ENCODE measurements at regions not wholly inside any gene's neighbourhood (a gene's known extent, or its start where the extent isn't known, plus 50 kb on each side); places are given as distances from the start of the nearest gene placed in this dataset.

- TF ChIP-seq CBFB (CRISPR knock-in tag; IDR thresholded peaks at IDR 0.05; ENCODE audit: low read depth): no peak
- TF ChIP-seq SOX15 (CRISPR knock-in tag; IDR thresholded peaks at IDR 0.05): no peak
- no peak for TF ChIP-seq PRRX2 (CRISPR knock-in tag; IDR thresholded peaks at IDR 0.05)
- TF ChIP-seq E2F5 (CRISPR knock-in tag; IDR thresholded peaks at IDR 0.05): no peak
- TF ChIP-seq KAT7 (CRISPR knock-in tag; IDR thresholded peaks at IDR 0.05; ENCODE audit: borderline replicate concordance): no peak
- no peak for TF ChIP-seq IRF2 (CRISPR knock-in tag; IDR thresholded peaks at IDR 0.05; ENCODE audit: borderline replicate concordance, low read depth)
- no peak for TF ChIP-seq SP1 (CRISPR knock-in tag; conservative IDR thresholded peaks at IDR 0.05)
- TF ChIP-seq GABPB1 (CRISPR knock-in tag; IDR thresholded peaks at IDR 0.05): no peak
- TF ChIP-seq ELF4 (CRISPR knock-in tag; IDR thresholded peaks at IDR 0.05; ENCODE audit: low read depth): no peak
- no peak for TF ChIP-seq ZNF219 (CRISPR knock-in tag; IDR thresholded peaks at IDR 0.05; ENCODE audit: borderline replicate concordance)
- no peak for TF ChIP-seq ARID4B (CRISPR knock-in tag; IDR thresholded peaks at IDR 0.05; ENCODE audit: borderline replicate concordance)
- no peak for TF ChIP-seq CREM (CRISPR knock-in tag; IDR thresholded peaks at IDR 0.05)
- ATAC-seq (no peak), DNase-seq (ENCODE audit: low spot score) (no peak)
- Mint-ChIP-seq H3K36me3 (peaks cover 21% of the 10 kb centered on the region), H3K4me3 (no peak overlapping the region), H3K4me1 (peaks cover 3% of the 10 kb centered on the region; the same call in 1 of the 2 replicates), H3K27me3 (ENCODE audit: low read depth) (no peaks in the 10 kb centered on the region), H3K27ac (no peak overlapping the region), H3K9me3 (no peaks in the 10 kb centered on the region)
- ChIA-PET POLR2A (no interaction called here), CTCF (interaction anchor here (0.6 to 1.2 kb wide), 2 partner anchors 118 to 120 kb away, joined by 3 read pairs; no protein-coding TSS in a partner anchor)
Observed at GRCh38 chrX:102833136-102833535, 103.9 kb upstream of the RAB40AL start.

DNA sequence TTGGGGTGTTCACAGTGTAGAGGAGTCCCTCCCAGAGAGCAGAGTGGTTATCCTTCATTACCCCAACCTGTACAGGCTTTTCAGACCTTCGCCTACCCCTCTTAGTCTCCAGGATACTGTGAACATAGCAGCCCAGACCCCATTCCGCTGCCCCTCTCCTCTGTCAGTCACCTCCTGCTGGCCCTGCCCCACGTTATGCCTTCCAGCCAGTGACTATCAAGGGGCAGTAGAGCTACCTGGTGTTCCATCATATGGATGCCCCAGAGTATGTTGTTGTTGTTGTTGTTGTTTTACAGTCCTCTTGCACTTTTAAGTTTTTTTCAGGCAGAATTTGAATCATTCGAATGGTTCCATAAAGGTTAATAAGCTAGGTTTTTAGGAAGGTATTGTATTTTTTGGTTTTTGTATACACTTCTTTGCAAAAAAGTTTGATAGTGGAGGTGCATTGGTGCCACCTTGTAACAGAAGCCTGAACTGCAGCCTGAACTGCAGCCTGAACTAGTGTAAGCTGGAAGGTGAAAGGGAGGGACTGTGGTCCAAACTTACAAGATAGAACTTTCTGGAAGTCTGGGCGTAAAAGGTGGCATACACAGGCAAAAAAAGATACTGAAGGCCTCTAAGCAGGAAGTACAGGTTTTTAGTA, 101.4 kb upstream of the RAB40AL start:
- Mint-ChIP-seq H3K4me1 (peaks cover 3% of the 10 kb centered on the region; the same call in 1 of the 2 replicates), H3K4me3 (no peak overlapping the region), H3K36me3 (peaks cover 11% of the 10 kb centered on the region), H3K9me3 (no peaks in the 10 kb centered on the region), H3K27ac (peak overlapping the region; percentile 49; the same call in 1 of the 2 replicates), H3K27me3 (ENCODE audit: low read depth) (no peaks in the 10 kb centered on the region)
- DNase-seq (ENCODE audit: low spot score) (peak; percentile 33), ATAC-seq (peak; percentile 93)
- POLR2A ChIA-PET: interaction anchor here (0.7 to 0.9 kb wide), 2 partner anchors 83 to 1481 kb away, joined by 3 to 7 read pairs; no protein-coding TSS in a partner anchor
- CTCF ChIA-PET: interaction anchor here (0.6 to 1.7 kb wide), 16 partner anchors 23 to 1780 kb away, joined by 3 to 11 read pairs (median 4); partner anchors contain the start of genes ARMCX5 and BEX5
- TF ChIP-seq HMGA2 (CRISPR knock-in tag; IDR thresholded peaks at IDR 0.05) (no peak), ZNF512 (CRISPR knock-in tag; IDR thresholded peaks at IDR 0.05; ENCODE audit: borderline replicate concordance) (no peak), ZNF425 (CRISPR knock-in tag; conservative IDR thresholded peaks at IDR 0.05) (no peak), FOXJ3 (CRISPR knock-in tag; IDR thresholded peaks at IDR 0.05; ENCODE audit: borderline replicate concordance) (no peak), FOXP4 (CRISPR knock-in tag; IDR thresholded peaks at IDR 0.05) (no peak), ZBTB21 (CRISPR knock-in tag; IDR thresholded peaks at IDR 0.05; ENCODE audit: borderline replicate concordance) (no peak), GRHL2 (CRISPR knock-in tag; IDR thresholded peaks at IDR 0.05; ENCODE audit: insufficient replicate concordance, severe bottlenecking) (no peak), GABPB1 (CRISPR knock-in tag; IDR thresholded peaks at IDR 0.05) (no peak), CDX4 (CRISPR knock-in tag; IDR thresholded peaks at IDR 0.05; ENCODE audit: borderline replicate concordance) (no peak)
- TF ChIP-seq, protein P1, sequence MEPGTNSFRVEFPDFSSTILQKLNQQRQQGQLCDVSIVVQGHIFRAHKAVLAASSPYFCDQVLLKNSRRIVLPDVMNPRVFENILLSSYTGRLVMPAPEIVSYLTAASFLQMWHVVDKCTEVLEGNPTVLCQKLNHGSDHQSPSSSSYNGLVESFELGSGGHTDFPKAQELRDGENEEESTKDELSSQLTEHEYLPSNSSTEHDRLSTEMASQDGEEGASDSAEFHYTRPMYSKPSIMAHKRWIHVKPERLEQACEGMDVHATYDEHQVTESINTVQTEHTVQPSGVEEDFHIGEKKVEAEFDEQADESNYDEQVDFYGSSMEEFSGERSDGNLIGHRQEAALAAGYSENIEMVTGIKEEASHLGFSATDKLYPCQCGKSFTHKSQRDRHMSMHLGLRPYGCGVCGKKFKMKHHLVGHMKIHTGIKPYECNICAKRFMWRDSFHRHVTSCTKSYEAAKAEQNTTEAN (CRISPR knock-in tag; IDR thresholded peaks at IDR 0.05): no peak
